Osteocyte (in vitro differentiated cells): ENCODE measurements at regions not wholly inside any gene's neighbourhood (a gene's known extent, or its start where the extent isn't known, plus 50 kb on each side); places are given as distances from the start of the nearest gene placed in this dataset.
"Not testable (repeated sequence)": the region's sequence is repeated elsewhere in the genome, so short reads cannot be mapped to it uniquely, and the experiment has no call there.

Source experiments
- DNase-seq: peaks from one replicate; pipeline ENCODE4 v3.0.0; 2021; ENCODE audit warnings: mixed read lengths; ENCODE audit not compliant: unreplicated experiment; ENCODE audit errors: extremely low spot score
- H3K27ac Mint-ChIP-seq: one replicate; pipeline ENCODE4 v1.8.0; 2021; ENCODE audit warnings: mild to moderate bottlenecking, mixed read lengths; ENCODE audit not compliant: unreplicated experiment
- H3K27me3 Mint-ChIP-seq: one replicate; pipeline ENCODE4 v1.8.0; 2021; ENCODE audit warnings: mixed read lengths; ENCODE audit not compliant: unreplicated experiment
- H3K36me3 Mint-ChIP-seq: one replicate; pipeline ENCODE4 v1.8.0; 2021; ENCODE audit warnings: mixed read lengths; ENCODE audit not compliant: unreplicated experiment
- H3K4me1 Mint-ChIP-seq: one replicate; pipeline ENCODE4 v1.8.0; 2021; ENCODE audit warnings: mixed read lengths; ENCODE audit not compliant: unreplicated experiment
- H3K4me3 Mint-ChIP-seq: one replicate; pipeline ENCODE4 v1.8.0; 2021; ENCODE audit warnings: mild to moderate bottlenecking, moderate library complexity, mixed read lengths; ENCODE audit not compliant: unreplicated experiment
- H3K9me3 Mint-ChIP-seq: one replicate; pipeline ENCODE4 v1.8.0; 2021; ENCODE audit warnings: mixed read lengths; ENCODE audit not compliant: unreplicated experiment
- TF ChIP-seq, protein P1 (sequence below): fragments of 200-600 bp; sonication (generic); IDR thresholded peaks from 2 replicates; pipeline ENCODE4 v1.5.0; 2021; ENCODE audit warnings: antibody characterized with exemption, mild to moderate bottlenecking, moderate library complexity

DNA sequence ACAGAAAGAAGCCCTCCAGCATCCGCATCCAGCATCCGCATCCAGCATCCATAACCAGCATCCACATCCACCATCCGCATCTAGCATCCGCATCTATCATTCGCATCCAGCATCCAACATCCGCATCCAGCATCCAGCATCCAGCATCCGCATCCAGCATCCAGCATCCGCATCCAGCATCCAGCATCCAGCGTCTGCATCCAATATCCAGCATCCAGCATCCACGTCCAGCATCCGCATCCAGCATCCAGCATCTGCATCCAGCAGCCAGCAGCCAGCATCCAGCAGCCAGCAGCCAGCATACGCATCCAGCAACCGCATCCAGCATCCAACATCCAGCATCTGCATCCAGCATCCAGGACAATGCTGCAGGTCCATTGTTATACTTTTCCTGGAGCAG is 671.0 kb upstream of the C16orf82 start:
- DNase-seq: no peak
- Mint-ChIP-seq H3K4me3 (no peak overlapping the region), H3K9me3 (peaks cover 17% of the 10 kb centered on the region), H3K27ac (no peak overlapping the region), H3K27me3 (no peaks in the 10 kb centered on the region), H3K4me1 (no peaks in the 10 kb centered on the region), H3K36me3 (no peaks in the 10 kb centered on the region)
- TF ChIP-seq, protein P1, sequence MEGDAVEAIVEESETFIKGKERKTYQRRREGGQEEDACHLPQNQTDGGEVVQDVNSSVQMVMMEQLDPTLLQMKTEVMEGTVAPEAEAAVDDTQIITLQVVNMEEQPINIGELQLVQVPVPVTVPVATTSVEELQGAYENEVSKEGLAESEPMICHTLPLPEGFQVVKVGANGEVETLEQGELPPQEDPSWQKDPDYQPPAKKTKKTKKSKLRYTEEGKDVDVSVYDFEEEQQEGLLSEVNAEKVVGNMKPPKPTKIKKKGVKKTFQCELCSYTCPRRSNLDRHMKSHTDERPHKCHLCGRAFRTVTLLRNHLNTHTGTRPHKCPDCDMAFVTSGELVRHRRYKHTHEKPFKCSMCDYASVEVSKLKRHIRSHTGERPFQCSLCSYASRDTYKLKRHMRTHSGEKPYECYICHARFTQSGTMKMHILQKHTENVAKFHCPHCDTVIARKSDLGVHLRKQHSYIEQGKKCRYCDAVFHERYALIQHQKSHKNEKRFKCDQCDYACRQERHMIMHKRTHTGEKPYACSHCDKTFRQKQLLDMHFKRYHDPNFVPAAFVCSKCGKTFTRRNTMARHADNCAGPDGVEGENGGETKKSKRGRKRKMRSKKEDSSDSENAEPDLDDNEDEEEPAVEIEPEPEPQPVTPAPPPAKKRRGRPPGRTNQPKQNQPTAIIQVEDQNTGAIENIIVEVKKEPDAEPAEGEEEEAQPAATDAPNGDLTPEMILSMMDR: no peak

DNA sequence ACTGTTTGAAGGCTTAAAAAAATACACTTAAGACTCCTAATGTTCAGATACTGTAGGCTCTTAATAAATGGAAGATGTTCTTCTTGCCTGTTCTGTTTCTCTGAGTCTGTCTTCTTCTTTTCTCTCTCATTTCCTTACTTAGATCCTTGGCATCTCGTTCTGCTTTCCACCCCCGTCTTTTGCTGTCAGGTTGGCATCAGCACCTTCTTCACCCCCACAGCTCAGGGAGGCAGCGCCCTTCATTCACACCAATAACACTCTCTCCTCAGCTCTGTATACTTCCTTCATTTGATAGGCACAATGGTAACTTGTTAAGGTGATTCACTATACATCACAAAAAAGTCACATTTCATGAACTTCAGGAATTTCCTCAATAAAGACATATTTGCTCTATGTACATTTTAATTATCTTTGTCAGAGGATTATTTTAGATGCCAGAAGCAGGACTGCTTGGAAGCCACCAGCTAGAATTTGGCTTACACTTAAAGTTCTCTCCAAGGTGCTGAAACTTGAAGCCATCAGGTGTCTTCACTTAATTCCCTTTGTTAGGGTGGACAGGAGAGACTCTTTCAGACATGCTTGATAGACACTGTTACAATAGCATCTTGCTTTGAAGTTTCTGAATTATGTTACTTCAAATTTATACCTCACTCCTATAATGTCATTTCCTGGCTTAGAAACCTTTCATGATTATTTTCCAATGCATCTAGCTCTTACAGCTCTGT is 670.1 kb upstream of the C16orf82 start:
- Mint-ChIP-seq H3K27ac (no peak overlapping the region), H3K4me1 (no peaks in the 10 kb centered on the region), H3K36me3 (no peaks in the 10 kb centered on the region), H3K4me3 (no peak overlapping the region), H3K9me3 (peaks cover 20% of the 10 kb centered on the region), H3K27me3 (no peaks in the 10 kb centered on the region)
- TF ChIP-seq, protein P1: no peak
- DNase-seq: no peak

DNA sequence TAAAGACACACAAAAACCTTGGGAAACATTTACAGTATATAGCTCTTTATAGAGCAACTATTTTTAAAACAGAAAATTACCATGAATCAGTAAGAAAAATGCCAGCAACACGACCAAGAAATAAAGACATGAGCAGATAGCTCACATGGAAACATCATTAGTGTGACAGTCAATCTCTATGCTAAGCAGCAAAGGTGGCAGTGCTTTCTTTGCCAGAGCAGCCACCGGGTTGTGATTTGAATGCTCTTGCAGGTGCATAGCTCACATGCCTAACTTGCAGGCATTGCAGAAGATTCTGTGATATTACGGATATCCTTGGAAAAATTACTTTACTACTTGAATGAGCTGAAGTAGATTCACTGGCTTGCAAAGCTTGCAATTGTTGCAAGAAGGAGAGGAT is 652.9 kb upstream of the C16orf82 start:
- no peaks in the 10 kb centered on the region for H3K27me3 Mint-ChIP-seq
- H3K9me3 Mint-ChIP-seq: peaks cover 7% of the 10 kb centered on the region
- H3K4me3 Mint-ChIP-seq: no peak overlapping the region
- no peak overlapping the region for H3K27ac Mint-ChIP-seq
- no peaks in the 10 kb centered on the region for H3K4me1 Mint-ChIP-seq
- no peaks in the 10 kb centered on the region for H3K36me3 Mint-ChIP-seq
- no peak for DNase-seq
- TF ChIP-seq, protein P1: no peak

DNA sequence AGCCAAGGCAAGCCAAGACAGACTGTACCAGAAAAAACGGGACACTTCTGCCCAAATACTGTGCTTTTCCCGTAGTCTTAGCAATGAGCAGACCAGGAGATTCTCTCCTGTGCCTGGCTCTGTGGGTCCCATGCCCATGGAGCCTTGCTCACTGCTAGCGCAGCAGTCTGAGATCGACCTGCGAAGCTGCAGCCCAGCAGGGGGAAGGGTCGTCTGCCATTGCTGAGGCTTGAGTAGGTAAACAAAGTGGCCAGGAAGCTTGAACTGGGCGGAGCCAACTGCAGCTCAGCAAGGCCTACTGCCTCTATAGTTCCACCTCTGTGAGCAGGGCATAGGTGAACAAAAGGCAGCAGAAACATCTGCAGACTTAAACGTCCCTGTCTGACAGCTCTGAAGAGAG is 647.3 kb upstream of the C16orf82 start:
- not testable (repeated sequence) for DNase-seq, H3K27ac Mint-ChIP-seq, H3K36me3 Mint-ChIP-seq, H3K27me3 Mint-ChIP-seq, H3K4me3 Mint-ChIP-seq, H3K4me1 Mint-ChIP-seq
- H3K9me3 Mint-ChIP-seq: peaks cover 23% of the 10 kb centered on the region

DNA sequence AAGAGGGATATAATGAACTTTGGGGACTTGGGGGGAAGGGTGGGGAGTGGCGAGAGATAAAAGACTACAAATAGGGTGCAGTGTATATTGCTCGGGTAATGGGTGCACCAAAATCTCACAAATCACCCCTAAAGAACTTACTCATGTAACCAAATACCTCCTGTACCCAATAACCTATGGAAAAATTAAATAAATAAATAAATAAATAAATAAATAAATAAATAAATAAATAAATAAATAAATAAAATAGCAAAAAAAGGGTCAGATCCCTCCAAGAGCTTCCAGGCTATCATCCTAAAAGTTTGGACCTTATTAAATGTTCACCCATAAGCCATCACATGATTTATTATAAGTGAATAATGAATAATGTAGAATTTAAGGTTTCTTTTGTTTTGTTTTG is 636.1 kb upstream of the C16orf82 start:
- Mint-ChIP-seq H3K9me3 (peaks cover 25% of the 10 kb centered on the region), H3K27me3 (no peaks in the 10 kb centered on the region), H3K27ac (no peak overlapping the region), H3K4me1 (no peaks in the 10 kb centered on the region), H3K36me3 (no peaks in the 10 kb centered on the region), H3K4me3 (no peak overlapping the region)
- no peak for DNase-seq
- TF ChIP-seq, protein P1: no peak
